Posterior vena cava (tissue), 2 donors: ENCODE measurements at regions not wholly inside any gene's neighbourhood (a gene's known extent, or its start where the extent isn't known, plus 50 kb on each side); places are given as distances from the start of the nearest gene placed in this dataset.

Source experiments
- DNase-seq: peaks from one replicate; pipeline ENCODE4 v3.0.0-alpha.2; 2020; ENCODE audit warnings: low spot score
- intact Hi-C, 2 donors: fragments of 100-400 bp; cut with DNase I; formaldehyde crosslinking; loops; one replicate each; pipeline versions ENCODE4 v1.14.1 to v1.14.2; 2022 to 2023
- donor health status: DM: yes; HTN: yes; CAD: no.
- donor health status: DM: yes; HTN: yes; CAD: no.

DNA sequence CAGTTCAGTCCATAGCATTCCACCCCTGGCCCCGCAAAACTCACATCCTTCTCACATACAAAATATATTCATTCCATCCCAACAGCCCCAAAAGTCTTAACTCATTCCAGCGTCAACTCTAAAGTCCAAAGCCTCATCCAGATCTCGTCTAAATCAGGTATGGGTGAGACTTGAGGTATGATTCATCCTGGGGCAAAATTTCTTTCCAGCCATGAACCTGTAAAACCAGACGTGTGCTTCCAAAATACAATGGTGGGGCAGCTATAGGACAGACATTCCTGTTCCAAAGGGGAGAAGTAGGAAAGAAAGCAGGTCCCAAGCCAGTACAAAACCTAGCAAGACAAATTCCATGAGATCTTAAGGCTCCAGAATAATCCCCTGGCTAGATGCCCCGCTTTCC, 76.9 kb downstream of the CLDN34 start:
- DNase-seq: no peak
- intact Hi-C loops: loop anchor here in 1 of 2 donors (5.0 kb wide), 1 partner anchor 282 kb away; no protein-coding TSS in a partner anchor

DNA sequence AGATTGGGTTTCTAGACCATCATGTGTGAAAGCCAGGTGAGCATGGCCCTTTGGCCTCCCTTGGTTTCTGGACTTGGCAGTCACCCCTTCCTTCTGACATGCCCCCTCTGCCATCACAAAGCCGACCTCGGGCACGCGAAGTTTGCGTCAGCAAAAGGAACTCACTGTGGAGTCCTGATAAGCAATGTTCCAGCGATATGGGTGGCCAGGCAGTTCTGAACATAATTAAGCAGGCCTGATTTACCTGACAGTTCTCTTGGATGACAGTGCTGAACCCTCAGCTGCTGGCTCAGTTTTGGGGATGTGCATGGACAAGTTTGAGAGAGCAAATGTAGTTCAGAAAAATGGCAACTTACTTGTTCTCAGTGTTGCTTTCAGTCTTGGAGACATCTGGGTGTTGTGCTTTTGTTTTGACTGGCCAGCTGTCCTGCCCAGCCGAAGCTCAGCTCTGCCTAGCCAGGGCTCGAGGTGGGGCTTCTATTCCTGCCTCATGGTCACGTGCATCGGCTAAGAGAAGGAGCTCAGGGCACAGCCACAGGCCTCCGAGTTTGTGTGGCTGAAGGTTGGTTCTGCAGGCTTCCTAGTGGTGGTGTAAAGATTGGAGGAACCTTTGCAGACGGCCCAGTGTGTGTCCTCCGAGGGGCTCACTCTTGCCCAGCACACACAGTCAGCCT, 78.3 kb downstream of the CLDN34 start:
- no peak for DNase-seq
- intact Hi-C loops: no loop called here

DNA sequence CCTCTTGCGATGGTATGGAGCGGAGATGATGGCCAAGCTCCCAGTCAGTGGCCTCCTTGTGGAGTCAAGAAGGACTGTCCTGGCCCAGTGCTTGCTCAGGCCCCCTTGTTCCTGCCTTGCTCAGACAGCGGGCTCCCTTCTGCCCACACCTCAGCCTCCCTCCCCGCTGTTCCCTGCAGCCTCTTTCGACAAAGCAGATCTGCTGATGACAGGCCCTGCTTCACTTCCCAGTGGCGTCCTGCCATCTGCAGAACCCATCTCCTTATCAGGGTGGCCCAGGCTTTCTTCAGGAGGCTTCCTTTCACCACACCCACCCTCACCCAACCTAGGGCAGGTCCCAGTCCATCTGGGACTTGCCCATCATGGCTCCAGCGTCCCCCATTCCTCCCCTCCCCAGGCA, 80.0 kb downstream of the CLDN34 start:
- DNase-seq: no peak
- intact Hi-C loops: no loop called here

- intact Hi-C loops: no loop called here
- no peak for DNase-seq
Observed at GRCh38 chrX:10047631-10048030, 80.5 kb downstream of the CLDN34 start.

- intact Hi-C loops: no loop called here
- no peak for DNase-seq
Observed at GRCh38 chrX:10048076-10048475, 80.9 kb downstream of the CLDN34 start.

GRCh38 chrX:10048707-10049106, 81.5 kb downstream of the CLDN34 start:
- no peak for DNase-seq
- intact Hi-C loops: no loop called here

- intact Hi-C loops: no loop called here
- DNase-seq: no peak
Observed at GRCh38 chrX:10049236-10049635, 82.1 kb downstream of the CLDN34 start.

GRCh38 chrX:10050481-10050880, 83.3 kb downstream of the CLDN34 start:
- DNase-seq: no peak
- intact Hi-C loops: no loop called here

GRCh38 chrX:10051866-10052480, 84.8 kb downstream of the CLDN34 start:
- no peak for DNase-seq
- intact Hi-C loops: no loop called here

DNA sequence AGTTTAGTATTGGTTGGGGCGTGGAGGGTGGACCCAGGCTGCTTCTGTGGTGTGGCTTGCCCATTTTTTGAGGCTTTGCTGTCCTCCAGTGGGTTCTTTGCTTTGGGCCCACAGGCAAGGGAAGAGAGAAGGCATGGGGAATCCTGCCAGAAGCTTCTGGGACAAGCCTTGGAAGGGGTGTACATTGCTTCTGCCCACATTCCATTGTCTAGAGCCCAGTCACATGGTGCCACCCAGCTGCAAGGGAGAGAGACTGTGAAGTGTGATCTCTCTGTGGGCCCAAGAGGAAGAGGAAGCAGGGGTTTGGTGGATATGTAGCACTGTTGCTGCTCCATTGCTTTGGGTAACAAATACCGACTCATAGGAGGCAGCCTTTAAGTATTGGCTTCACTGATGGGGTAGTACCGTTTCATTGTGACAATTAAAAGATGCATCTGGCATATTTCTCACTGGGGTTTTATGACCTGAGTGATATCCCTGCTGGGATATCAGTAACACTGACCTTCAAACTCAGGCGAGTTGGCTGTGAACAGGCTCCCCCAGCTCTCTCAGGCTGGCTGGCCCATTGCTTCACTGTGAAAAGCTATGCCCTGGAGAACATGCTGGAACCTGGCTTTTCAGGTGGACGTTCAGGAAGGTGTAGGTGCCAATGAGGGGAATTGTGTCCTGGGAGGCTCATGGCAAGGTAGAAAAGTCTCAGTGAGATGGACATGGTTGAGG, 85.9 kb downstream of the CLDN34 start:
- DNase-seq: no peak
- intact Hi-C loops: no loop called here

DNA sequence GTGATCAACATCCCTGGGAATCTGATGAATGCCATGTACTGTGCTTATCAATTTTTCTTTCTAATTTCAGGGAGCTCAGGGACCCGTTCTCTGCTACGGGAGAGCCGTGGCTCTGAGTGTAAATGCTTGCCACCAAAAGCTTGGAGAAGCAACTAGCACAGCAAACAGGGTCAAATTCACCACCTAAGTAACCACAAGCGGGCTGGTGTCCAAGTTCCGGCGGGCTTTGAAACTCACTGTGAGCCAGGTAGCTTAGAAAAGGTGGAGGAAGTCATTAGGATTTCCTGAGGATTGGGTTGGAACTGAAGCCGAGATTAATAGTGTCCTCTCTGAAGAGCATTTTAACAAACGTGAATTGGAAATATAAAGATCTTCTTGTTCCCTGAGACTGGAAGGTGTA, 87.2 kb downstream of the CLDN34 start:
- intact Hi-C loops: no loop called here
- DNase-seq: no peak

GRCh38 chrX:10055430-10055829, 88.3 kb downstream of the CLDN34 start:
- intact Hi-C loops: no loop called here
- DNase-seq: no peak

DNA sequence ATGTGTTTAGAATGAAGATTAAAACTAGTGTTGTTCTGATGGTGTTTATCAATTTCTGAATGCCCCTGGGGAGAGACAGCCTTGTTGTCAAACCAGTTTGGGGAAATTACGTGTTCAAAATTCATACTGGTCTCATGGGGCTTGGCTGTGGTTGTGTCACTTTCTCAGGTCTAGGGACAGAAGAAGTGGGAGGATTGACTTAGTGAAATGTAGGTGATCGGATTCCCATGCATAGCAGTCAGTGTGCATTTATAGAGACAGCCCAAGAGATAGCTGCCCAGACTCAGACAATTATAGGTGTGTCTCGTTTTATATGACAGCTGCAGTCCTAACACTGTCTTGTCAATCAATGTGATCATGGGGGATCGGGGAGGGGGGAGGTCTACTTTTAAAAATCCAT, 94.4 kb upstream of the CLCN4 start:
- no peak for DNase-seq
- intact Hi-C loops: no loop called here

DNA sequence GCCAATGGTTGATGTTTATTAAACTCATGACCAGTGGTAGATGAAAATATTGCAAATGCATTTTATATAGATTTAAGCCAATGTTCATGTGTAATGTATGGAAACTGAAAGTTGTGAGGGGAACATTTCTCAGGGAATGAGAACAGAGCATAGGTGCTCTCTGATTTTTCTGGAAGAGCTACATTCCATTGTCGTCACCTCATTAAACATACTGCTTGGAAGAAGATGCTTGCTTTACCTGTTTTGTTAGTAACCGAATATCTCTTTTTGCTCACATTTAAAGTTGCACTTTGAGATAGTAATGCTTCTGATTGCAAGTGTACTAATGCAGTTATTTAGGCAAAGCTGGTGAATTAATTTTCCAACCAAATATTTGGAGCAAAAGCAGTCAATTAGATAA, 93.8 kb upstream of the CLCN4 start:
- DNase-seq: no peak
- intact Hi-C loops: no loop called here

DNA sequence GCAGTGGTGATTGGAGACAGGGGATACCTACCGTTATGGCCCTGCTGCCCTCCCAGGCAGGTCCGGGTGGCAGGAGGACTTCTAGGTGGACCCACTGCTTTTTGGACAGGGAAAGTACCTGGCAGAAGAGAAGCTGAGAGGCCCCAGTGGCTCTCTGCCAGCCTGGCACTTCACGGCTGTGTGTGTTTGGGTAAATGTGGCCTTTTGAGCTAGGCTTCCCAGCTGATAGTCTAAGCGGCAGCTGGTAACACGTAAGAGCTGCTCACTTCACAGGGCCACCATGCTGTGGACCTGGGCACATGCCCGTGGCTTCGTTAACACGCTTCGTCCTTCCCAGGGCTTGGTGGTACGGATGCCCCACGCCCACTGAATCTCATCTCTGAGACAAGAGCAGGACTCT, 92.0 kb upstream of the CLCN4 start:
- intact Hi-C loops: no loop called here
- DNase-seq: no peak

DNA sequence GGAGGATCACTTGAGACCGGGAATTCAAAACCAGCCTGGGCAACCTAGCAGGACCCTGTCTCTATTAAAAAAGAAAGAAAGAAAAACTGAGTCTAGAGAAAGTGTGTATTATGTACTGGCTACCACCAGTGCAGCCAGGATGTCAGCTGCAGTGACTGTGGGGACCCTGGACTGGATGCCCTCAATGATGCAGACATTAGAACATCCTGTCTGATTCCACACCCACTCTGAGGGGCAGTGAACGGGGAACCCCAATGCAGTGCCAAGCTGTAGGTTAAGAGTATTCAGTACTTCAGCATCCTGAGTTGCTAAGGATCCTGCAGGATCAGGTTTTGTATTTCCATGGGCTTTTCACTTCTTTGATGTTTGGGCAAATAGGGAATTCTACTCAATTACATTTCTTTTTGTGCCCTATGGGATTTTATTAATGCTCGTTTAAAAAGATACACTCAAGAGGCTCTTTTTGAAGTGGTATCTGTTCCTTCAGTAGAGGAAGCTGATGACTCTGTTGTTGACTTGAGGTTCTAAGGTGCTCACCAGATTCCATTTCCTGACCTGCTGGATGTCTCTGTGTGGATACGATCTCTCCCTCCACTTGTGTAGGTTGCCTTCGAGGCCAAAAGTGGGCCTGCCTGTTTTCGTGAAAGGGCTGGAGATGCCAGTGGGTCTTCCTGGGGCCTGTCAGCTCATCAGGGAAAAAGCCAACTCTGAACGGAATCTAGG, 85.9 kb upstream of the CLCN4 start:
- intact Hi-C loops: no loop called here
- DNase-seq: no peak

DNA sequence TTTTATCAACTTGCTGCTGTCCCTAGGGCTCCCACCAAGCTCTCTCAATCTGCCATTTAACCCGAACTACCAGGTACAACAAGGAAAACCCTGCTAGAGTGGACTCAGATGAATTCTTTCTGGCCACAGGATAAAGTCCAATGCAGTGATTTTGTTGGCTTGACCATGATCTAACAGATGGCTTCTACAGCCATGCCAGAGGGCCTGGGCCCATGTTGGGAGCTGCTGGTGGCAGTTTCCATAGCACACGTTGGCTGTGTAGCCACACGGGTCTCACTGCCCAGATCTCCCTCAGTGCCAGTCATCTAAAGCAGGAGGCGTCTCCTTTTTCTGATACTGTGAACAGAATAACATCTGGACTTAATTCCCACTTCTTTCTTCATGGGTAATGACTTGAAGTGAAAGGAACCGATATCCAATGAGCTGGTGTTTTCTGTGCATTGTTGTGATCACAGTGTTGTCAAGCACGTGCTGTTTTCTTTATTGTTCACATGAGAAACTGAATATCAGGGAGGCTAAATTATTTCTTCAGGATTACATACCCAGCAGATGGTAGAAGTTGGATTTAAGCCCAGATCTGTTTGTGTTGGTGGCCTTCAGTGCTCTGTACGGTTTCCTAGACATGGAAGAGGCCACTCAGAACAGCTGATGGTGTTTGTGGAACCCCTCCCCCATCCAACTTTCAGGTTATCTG, 85.2 kb upstream of the CLCN4 start:
- intact Hi-C loops: no loop called here
- no peak for DNase-seq

DNA sequence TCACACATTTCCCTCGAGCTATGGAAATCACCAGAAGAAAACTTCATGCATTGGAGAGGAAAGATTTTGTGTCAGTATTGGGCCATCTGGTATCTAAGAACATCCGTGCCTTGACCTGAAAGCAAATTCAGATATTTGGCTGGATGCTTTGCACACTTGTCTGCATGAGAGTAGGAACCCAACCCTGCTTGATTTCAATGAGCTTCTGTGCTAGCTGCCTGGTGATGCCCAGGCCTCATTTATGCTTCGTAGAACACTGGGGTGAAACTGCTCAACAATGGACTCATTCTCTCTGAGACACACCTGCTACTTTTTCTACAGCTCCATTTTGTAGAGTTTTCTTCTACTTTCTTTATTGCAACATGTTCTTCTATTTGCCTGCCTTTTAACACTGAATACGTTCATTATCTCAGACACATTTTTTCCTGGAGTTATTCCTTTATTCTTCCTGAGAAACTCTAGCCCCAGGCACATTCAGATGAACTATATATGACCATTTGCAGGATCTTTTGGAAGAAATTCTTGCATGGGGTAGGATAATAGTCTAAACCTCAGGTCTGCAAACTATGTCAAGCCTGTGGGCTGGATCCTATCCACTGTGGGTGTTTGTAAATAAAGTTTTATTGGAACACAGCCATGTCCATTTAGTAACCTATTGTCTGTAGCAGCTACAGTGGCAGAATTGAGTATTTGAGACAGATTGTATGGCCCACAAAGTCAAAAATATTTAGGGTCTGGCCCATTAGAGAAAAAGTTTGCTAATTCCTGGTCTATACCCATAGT, 83.8 kb upstream of the CLCN4 start:
- intact Hi-C loops: no loop called here
- no peak for DNase-seq

- intact Hi-C loops: no loop called here
Observed at GRCh38 chrX:10073671-10074070, 83.1 kb upstream of the CLCN4 start.

More at GRCh38 chrX:10073671-10074070, 83.1 kb upstream of the CLCN4 start:
- no peak for DNase-seq
